H1 (cell line): ENCODE measurements at regions not wholly inside any gene's neighbourhood (a gene's known extent, or its start where the extent isn't known, plus 50 kb on each side); places are given as distances from the start of the nearest gene placed in this dataset.

Experiments used
- CTCF ChIA-PET: fragments of 300-600 bp; sonication (Branson Sonifier 250); formaldehyde crosslinking; loops from one replicate; lab custom pipeline; 2021; ENCODE audit not compliant: partially characterized antibody; lab: Charles Lee
- POLR2A ChIA-PET: fragments of 300-600 bp; sonication (Branson Sonifier 250); formaldehyde crosslinking; loops from one replicate; lab custom pipeline; 2021; ENCODE audit warnings: inconsistent platforms; ENCODE audit not compliant: partially characterized antibody; lab: Charles Lee
- DNase-seq, 2 experiments: peaks; one replicate each; pipeline versions ENCODE4 v3.0.0 to v3.0.0-alpha.2; 2010 to 2022; ENCODE audit warnings: low spot score in 2 of 2, low read depth in 1 of 2, mixed read lengths in 1 of 2
- FAIRE-seq: peaks from 2 replicates; lab custom pipeline; 2011; peaks lifted over from hg19 to GRCh38; lab: Jason Lieb, UNC
- H2AFZ ChIP-seq: 2 replicates; pipeline ENCODE4 v1.8.1; 2012; ENCODE audit warnings: low read length, inconsistent platforms
- H2AK5ac ChIP-seq: 2 replicates; pipeline ENCODE4 v1.6.1; 2013; ENCODE audit warnings: low read depth, low read length
- H2BK120ac ChIP-seq: replicated peaks from 2 replicates; pipeline ENCODE3; 2013; ENCODE audit warnings: low read depth, low read length, inconsistent platforms
- H2BK12ac ChIP-seq: 2 replicates; pipeline ENCODE4 v1.6.1; 2013; ENCODE audit warnings: low read depth, low read length
- H2BK15ac ChIP-seq: 2 replicates; pipeline ENCODE4 v1.6.1; 2013; ENCODE audit warnings: low read length
- H2BK20ac ChIP-seq: 2 replicates; pipeline ENCODE4 v1.6.1; 2013; ENCODE audit warnings: low read length
- H2BK5ac ChIP-seq: 2 replicates; pipeline ENCODE4 v1.6.1; 2013; ENCODE audit warnings: low read depth, low read length
- H3K14ac ChIP-seq: 2 replicates; pipeline ENCODE4 v1.6.1; 2013; ENCODE audit warnings: inconsistent platforms; ENCODE audit not compliant: insufficient read length
- H3K18ac ChIP-seq: 2 replicates; pipeline ENCODE4 v1.6.1; 2013; ENCODE audit warnings: low read length; ENCODE audit errors: extremely low read depth
- H3K23ac ChIP-seq: 2 replicates; pipeline ENCODE4 v1.6.1; 2013; ENCODE audit warnings: inconsistent platforms; ENCODE audit not compliant: insufficient read length
- H3K23me2 ChIP-seq: 2 replicates; pipeline ENCODE4 v1.6.1; 2013; ENCODE audit warnings: low read depth, low read length
- H3K27ac ChIP-seq: 2 replicates; pipeline ENCODE4 v1.6.1; 2011; ENCODE audit warnings: low read depth, low read length, inconsistent platforms
- H3K27me3 ChIP-seq, 4 experiments: replicated peaks in 1 of 4; 1 replicate in 1 of 4; 2 replicates in 3 of 4; pipeline versions ENCODE4 v1.6.1 to v1.8.1; 2011 to 2013; ENCODE audit warnings: low read length in 3 of 4, mild to moderate bottlenecking in 3 of 4, inconsistent platforms in 2 of 4, mixed read lengths in 2 of 4, moderate library complexity in 1 of 4; ENCODE audit not compliant: control insufficient read depth in 3 of 4, insufficient read depth in 3 of 4; ENCODE audit errors: extremely low read depth in 1 of 4
- H3K36me3 ChIP-seq, 4 experiments: 2 replicates each; pipeline versions ENCODE4 v1.6.1 to v1.8.1; 2011 to 2013; ENCODE audit warnings: mild to moderate bottlenecking in 4 of 4, low read length in 3 of 4, moderate library complexity in 2 of 4, control low read depth in 1 of 4, inconsistent platforms in 1 of 4; ENCODE audit not compliant: insufficient read depth in 4 of 4, control insufficient read depth in 2 of 4
- H3K4ac ChIP-seq: replicated peaks from 2 replicates; pipeline ENCODE3; 2013; ENCODE audit warnings: low read length, low read depth, mixed read lengths, inconsistent platforms; ENCODE audit not compliant: insufficient read length
- H3K4me1 ChIP-seq, 4 experiments: replicated peaks in 1 of 4; 1 replicate in 1 of 4; 2 replicates in 3 of 4; pipeline versions ENCODE4 v1.6.1 to v1.8.1; 2011 to 2013; ENCODE audit warnings: low read length in 3 of 4, inconsistent platforms in 2 of 4, mixed read lengths in 1 of 4; ENCODE audit not compliant: insufficient read depth in 4 of 4, control insufficient read depth in 3 of 4
- H3K4me2 ChIP-seq, 2 experiments: 2 replicates each; pipeline versions ENCODE4 v1.6.1 to v1.8.1; 2011 to 2013; ENCODE audit warnings: low read depth in 2 of 2, low read length in 2 of 2, control low read depth in 1 of 2, inconsistent platforms in 1 of 2, mild to moderate bottlenecking in 1 of 2; ENCODE audit not compliant: insufficient read depth in 1 of 2
- H3K4me3 ChIP-seq, 4 experiments: fragments of 200-600, 300-600 bp in 1 of 4; sonication (generic), shearing (Covaris generic), sonication (Bioruptor Twin) in 1 of 4; 2 replicates each; pipeline versions ENCODE4 v1.5.1 to v1.8.1; 2011 to 2016; ENCODE audit warnings: low read length in 4 of 4, low read depth in 3 of 4, control low read depth in 2 of 4, inconsistent platforms in 2 of 4, mild to moderate bottlenecking in 2 of 4, mixed read lengths in 1 of 4, moderate library complexity in 1 of 4; ENCODE audit not compliant: insufficient read depth in 2 of 4; ENCODE audit errors: extremely low read depth in 1 of 4
- H3K56ac ChIP-seq: replicated peaks from 2 replicates; pipeline ENCODE3; 2013; ENCODE audit warnings: low read depth, mild to moderate bottlenecking, mixed read lengths, low read length, inconsistent platforms; ENCODE audit not compliant: insufficient read length
- H3K79me1 ChIP-seq: 2 replicates; pipeline ENCODE4 v1.6.1; 2013; ENCODE audit warnings: low read depth, low read length, control low read depth
- H3K79me2 ChIP-seq, 2 experiments: 2 replicates each; pipeline versions ENCODE4 v1.6.1 to v1.8.1; 2012 to 2013; ENCODE audit warnings: low read length in 2 of 2, mild to moderate bottlenecking in 2 of 2, inconsistent platforms in 1 of 2; ENCODE audit not compliant: insufficient read depth in 2 of 2, control insufficient read depth in 1 of 2
- H3K9ac ChIP-seq, 4 experiments: replicated peaks in 1 of 4; 1 replicate in 1 of 4; 2 replicates in 3 of 4; pipeline versions ENCODE4 v1.6.1 to v1.8.1; 2011 to 2013; ENCODE audit warnings: low read depth in 3 of 4, low read length in 3 of 4, control low read depth in 2 of 4, mild to moderate bottlenecking in 2 of 4, moderate library complexity in 2 of 4, inconsistent platforms in 1 of 4; ENCODE audit errors: extremely low read depth in 1 of 4
- H3K9me3 ChIP-seq, 2 experiments: 2 replicates each; pipeline versions ENCODE4 v1.6.1 to v1.8.1; 2012 to 2013; ENCODE audit warnings: mild to moderate bottlenecking in 2 of 2, moderate library complexity in 2 of 2, control low read depth in 1 of 2, inconsistent platforms in 1 of 2, low read depth in 1 of 2, low read length in 1 of 2, mixed read lengths in 1 of 2; ENCODE audit not compliant: insufficient read depth in 2 of 2
- H4K20me1 ChIP-seq, 2 experiments: replicated peaks in 1 of 2; 2 replicates each; pipeline versions ENCODE3 to v1.8.1; 2011 to 2013; ENCODE audit warnings: inconsistent platforms in 2 of 2, low read length in 2 of 2, mild to moderate bottlenecking in 1 of 2; ENCODE audit not compliant: insufficient read depth in 2 of 2, control insufficient read depth in 1 of 2
- H4K5ac ChIP-seq: 2 replicates; pipeline ENCODE4 v1.6.1; 2013; ENCODE audit warnings: low read length, low read depth, mixed read lengths, inconsistent platforms; ENCODE audit not compliant: insufficient read length
- H4K8ac ChIP-seq: 2 replicates; pipeline ENCODE4 v1.8.0; 2013; ENCODE audit warnings: mild to moderate bottlenecking, moderate library complexity, low read length, inconsistent platforms; ENCODE audit not compliant: insufficient read depth; ENCODE audit errors: extremely low read depth
- H4K91ac ChIP-seq: replicated peaks from 2 replicates; pipeline ENCODE3; 2013; ENCODE audit warnings: low read length, mixed read lengths, inconsistent platforms; ENCODE audit not compliant: insufficient read length
- BCL11A ChIP-seq, 2 experiments: IDR thresholded peaks; one replicate each; pipeline ENCODE4 v1.6.1; 2011; ENCODE audit warnings: low read depth in 2 of 2, low read length in 2 of 2, mild to moderate bottlenecking in 2 of 2
- BRCA1 ChIP-seq: IDR thresholded peaks from 2 replicates; pipeline ENCODE4 v1.6.1; 2012; ENCODE audit warnings: low read depth, low read length, improper control_type of control experiment
- CHD2 ChIP-seq: IDR thresholded peaks from 2 replicates; pipeline ENCODE4 v1.6.1; 2012; ENCODE audit warnings: low read length, improper control_type of control experiment
- JUN ChIP-seq: IDR thresholded peaks from 2 replicates; pipeline ENCODE4 v1.6.1; 2011; ENCODE audit warnings: low read depth, mild to moderate bottlenecking, improper control_type of control experiment, low read length
- KDM1A ChIP-seq: fragments of 200-600, 300-600 bp; sonication (generic); IDR thresholded peaks from 2 replicates; pipeline ENCODE4 v1.7.1; 2016; ENCODE audit warnings: mild to moderate bottlenecking, low read length, borderline replicate concordance
- KDM5A ChIP-seq: fragments of 200-600 bp; IDR thresholded peaks from 2 replicates; pipeline ENCODE4 v1.7.1; 2012; ENCODE audit warnings: mild to moderate bottlenecking, low read length, inconsistent platforms, mixed read lengths
- POLR2AphosphoS5 ChIP-seq: IDR thresholded peaks from 2 replicates; pipeline ENCODE4 v1.6.1; 2011; ENCODE audit warnings: low read depth, low read length
- POU5F1 ChIP-seq: IDR thresholded peaks from 2 replicates; pipeline ENCODE4 v1.6.1; 2011; ENCODE audit warnings: low read depth, mild to moderate bottlenecking, low read length, moderate library complexity
- RNF2 ChIP-seq: fragments of 200-900, 300-1000 bp; sonication (generic); IDR thresholded peaks from 2 replicates; pipeline ENCODE4 v1.7.1; 2016; ENCODE audit warnings: borderline replicate concordance, low read depth, mild to moderate bottlenecking, antibody characterized with exemption, low read length; ENCODE audit not compliant: poor library complexity, severe bottlenecking; ENCODE audit errors: missing control alignments
- TEAD4 ChIP-seq: IDR thresholded peaks from 2 replicates; pipeline ENCODE4 v1.6.1; 2012; ENCODE audit warnings: low read depth, low read length, inconsistent platforms, mixed read lengths
- ZNF274 ChIP-seq: IDR thresholded peaks from 2 replicates; pipeline ENCODE4 v1.7.0; 2012; ENCODE audit warnings: low read length, borderline replicate concordance; ENCODE audit errors: extremely low read depth
- WGBS, 2 experiments: shearing (Covaris generic) in 1 of 2; methylation state at CpG; one replicate each; pipeline versions ENCODE4 v1.1.6 to v1.1.7; 2013 to 2015; ENCODE audit warnings: low lambda C conversion rate in 2 of 2, mixed read lengths in 2 of 2, inconsistent platforms in 1 of 2, low coverage in 1 of 2, missing lambda C conversion rate in 1 of 2; ENCODE audit not compliant: insufficient replicate concordance in 2 of 2, insufficient coverage in 1 of 2, insufficient read length in 1 of 2; ENCODE audit errors: extremely low coverage in 1 of 2, missing lambda C conversion rate in 1 of 2; 5-methylcytosine and 5-hydroxymethylcytosine counted together
- TF ChIP-seq, protein P1 (sequence below): IDR thresholded peaks from 2 replicates; pipeline ENCODE4 v1.6.1; 2012; ENCODE audit warnings: low read length, inconsistent platforms

GRCh38 chr11:116551576-116551975 is 221.2 kb downstream of the BUD13 start:
- H3K23me2 ChIP-seq = no peaks in the 10 kb centered on the region; the same call in 1 of the 2 replicates
- CTCF ChIA-PET = interaction anchor here (0.8 to 6.2 kb wide), 9 partner anchors 9 to 218 kb away, joined by 3 to 39 read pairs (median 3); no protein-coding TSS in a partner anchor
- no peak overlapping the region for H2BK12ac ChIP-seq
- no peak overlapping the region for H3K56ac ChIP-seq
- H4K5ac ChIP-seq = no peak overlapping the region
- H2AFZ ChIP-seq = no peak overlapping the region
- no peaks in the 10 kb centered on the region for H3K79me2 ChIP-seq
- no peak overlapping the region for H2AK5ac ChIP-seq
- H3K14ac ChIP-seq = no peak overlapping the region
- H3K36me3 ChIP-seq = no peaks in the 10 kb centered on the region
- no peak overlapping the region for H3K9ac ChIP-seq
- H2BK120ac ChIP-seq = no peak overlapping the region
- no peak overlapping the region for H3K4me3 ChIP-seq
- H3K18ac ChIP-seq = no peak overlapping the region
- WGBS, 2 experiments = 88% methylated on average over 4 of the region's 4 CpGs; no CpG with 5 or more reads in 1 of the 2 experiments
- no peak overlapping the region for H2BK15ac ChIP-seq
- no peak overlapping the region for H3K4me2 ChIP-seq
- no peak overlapping the region for H3K27ac ChIP-seq
- DNase-seq (no peak), FAIRE-seq (no peak)
- H4K91ac ChIP-seq = no peak overlapping the region
- no peak overlapping the region for H4K8ac ChIP-seq
- no peak overlapping the region for H2BK5ac ChIP-seq
- no peaks in the 10 kb centered on the region for H3K79me1 ChIP-seq
- H3K4me1 ChIP-seq = no peaks in the 10 kb centered on the region
- H3K23ac ChIP-seq = no peak overlapping the region
- H3K27me3 ChIP-seq = peaks cover 0 to 4% (median 0%) of the 10 kb centered on the region in 4 experiments; a peak in 2 of 7 replicates
- H2BK20ac ChIP-seq = no peak overlapping the region
- no peaks in the 10 kb centered on the region for H3K9me3 ChIP-seq
- POLR2A ChIA-PET = no interaction called here
- no peak overlapping the region for H3K4ac ChIP-seq
- H4K20me1 ChIP-seq = no peaks in the 10 kb centered on the region
- no peak for TF ChIP-seq POU5F1
- TF ChIP-seq RNF2 = no peak
- TF ChIP-seq JUN = no peak
- TF ChIP-seq KDM1A = no peak
- TF ChIP-seq BRCA1 = no peak
- no peak for TF ChIP-seq CHD2
- TF ChIP-seq ZNF274 = no peak
- no peak for TF ChIP-seq KDM5A
- TF ChIP-seq BCL11A (IDR thresholded peaks at IDR 0.05; ENCODE audit: low read depth in 2 of 2, low read length in 2 of 2) = no peak
- no peak for TF ChIP-seq TEAD4
- TF ChIP-seq, protein P1, sequence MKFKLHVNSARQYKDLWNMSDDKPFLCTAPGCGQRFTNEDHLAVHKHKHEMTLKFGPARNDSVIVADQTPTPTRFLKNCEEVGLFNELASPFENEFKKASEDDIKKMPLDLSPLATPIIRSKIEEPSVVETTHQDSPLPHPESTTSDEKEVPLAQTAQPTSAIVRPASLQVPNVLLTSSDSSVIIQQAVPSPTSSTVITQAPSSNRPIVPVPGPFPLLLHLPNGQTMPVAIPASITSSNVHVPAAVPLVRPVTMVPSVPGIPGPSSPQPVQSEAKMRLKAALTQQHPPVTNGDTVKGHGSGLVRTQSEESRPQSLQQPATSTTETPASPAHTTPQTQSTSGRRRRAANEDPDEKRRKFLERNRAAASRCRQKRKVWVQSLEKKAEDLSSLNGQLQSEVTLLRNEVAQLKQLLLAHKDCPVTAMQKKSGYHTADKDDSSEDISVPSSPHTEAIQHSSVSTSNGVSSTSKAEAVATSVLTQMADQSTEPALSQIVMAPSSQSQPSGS = no peak
- TF ChIP-seq POLR2AphosphoS5 = no peak
